ENCODE measurements at regions not wholly inside any gene's neighbourhood (a gene's known extent, or its start where the extent isn't known, plus 50 kb on each side); places are given as distances from the start of the nearest gene placed in this dataset.

DNA sequence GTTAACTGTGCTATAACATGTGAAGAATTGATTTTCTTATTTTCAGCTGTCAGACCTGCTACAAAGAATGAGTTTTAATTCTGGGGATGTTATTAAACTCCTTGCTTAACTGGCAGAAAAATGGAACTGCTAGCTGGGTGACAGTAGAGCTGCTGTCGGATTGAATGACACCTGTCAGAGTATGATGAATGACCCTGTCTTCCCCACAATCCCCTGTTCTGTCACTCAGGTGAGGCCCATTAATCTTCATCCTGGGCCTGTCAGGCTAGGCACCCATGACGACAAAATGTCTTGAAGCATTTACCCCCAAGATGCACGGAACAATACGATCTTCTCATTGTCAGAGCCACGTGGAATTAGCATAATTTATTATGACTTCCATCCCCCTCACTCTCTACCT, 129.9 kb upstream of the ETAA1 start:
- no peaks in the 10 kb centered on the region for H4K20me1 ChIP-seq (ENCODE audit: control insufficient read depth, insufficient read depth, insufficient read length)
- Mint-ChIP-seq H3K4me1 (no peaks in the 10 kb centered on the region), H3K27ac (no peak overlapping the region), H3K36me3 (ENCODE audit: insufficient read depth in 1 of 3, low read depth in 3 of 3) (no peaks in the 10 kb centered on the region), H3K4me3 (no peak overlapping the region), H3K27me3 (ENCODE audit: low read depth) (no peaks in the 10 kb centered on the region), H3K9me3 (no peaks in the 10 kb centered on the region; a peak in 1 of 5 replicates)
- no peak overlapping the region for H4K8ac ChIP-seq (replicated peaks; ENCODE audit: insufficient read length, low read depth, low read length)
- no peaks in the 10 kb centered on the region for H3K23me2 ChIP-seq (ENCODE audit: insufficient read length, low read depth, low read length, poor library complexity, severe bottlenecking)
- no peak overlapping the region for H3K56ac ChIP-seq (ENCODE audit: insufficient read length, low read depth, low read length)
- H3K79me1 ChIP-seq (ENCODE audit: insufficient read depth, low read depth, low read length, poor library complexity, severe bottlenecking) = no peaks in the 10 kb centered on the region
- H3K4me1 ChIP-seq (ENCODE audit: insufficient read depth, low read length) = no peaks in the 10 kb centered on the region
- no peak overlapping the region for H2AFZ ChIP-seq (ENCODE audit: low read length)
- H2BK12ac ChIP-seq (ENCODE audit: insufficient read length, low read depth, low read length) = no peak overlapping the region
- no peak for TF ChIP-seq CTCF (conservative IDR thresholded peaks at IDR 0.05)
- no peak overlapping the region for H2BK20ac ChIP-seq (ENCODE audit: low read depth, low read length, poor library complexity, severe bottlenecking)
- H3K23ac ChIP-seq (ENCODE audit: insufficient read length, low read depth, low read length) = no peak overlapping the region
- no peak overlapping the region for H3K4me2 ChIP-seq (ENCODE audit: insufficient read depth, insufficient read length, low read length)
- no peaks in the 10 kb centered on the region for H3K79me2 ChIP-seq (ENCODE audit: insufficient read depth, low read length)
- H2AK5ac ChIP-seq (ENCODE audit: insufficient read length, low read length) = no peak overlapping the region
- no peaks in the 10 kb centered on the region for H3K9me3 ChIP-seq (ENCODE audit: control insufficient read depth, low read depth, low read length)
- no peak overlapping the region for H3K9ac ChIP-seq (ENCODE audit: extremely low read depth, insufficient read length, low read length)
- WGBS (ENCODE audit: extremely low coverage, insufficient read length, low lambda C conversion rate) = no CpG with 5 or more reads among the region's 5 CpGs
- H3T11ph ChIP-seq (ENCODE audit: low read length) = no peak overlapping the region
- no peak overlapping the region for H3K27ac ChIP-seq (ENCODE audit: insufficient read length, low read depth, low read length)
- no peak overlapping the region for H4K91ac ChIP-seq (ENCODE audit: insufficient read length, low read depth, low read length)
- H4K5ac ChIP-seq (ENCODE audit: insufficient read length, low read depth, low read length) = no peak overlapping the region
- no peak overlapping the region for H3K4ac ChIP-seq (ENCODE audit: low read depth, low read length)
- no peak for DNase-seq
- no peak overlapping the region for H3K18ac ChIP-seq (ENCODE audit: insufficient read length, low read depth, low read length)
- no peak overlapping the region for H3K14ac ChIP-seq (ENCODE audit: insufficient read depth, low read length)
- H2BK5ac ChIP-seq (ENCODE audit: insufficient read length, low read length) = no peak overlapping the region
- H2BK15ac ChIP-seq (ENCODE audit: low read depth, low read length) = no peak overlapping the region
- H2BK120ac ChIP-seq (ENCODE audit: low read depth, low read length, poor library complexity, severe bottlenecking) = no peak overlapping the region
- H3K27me3 ChIP-seq (ENCODE audit: insufficient read depth, low read length) = no peaks in the 10 kb centered on the region

Measured in H9 (cell line).